Central memory CD4-positive, alpha-beta T cell (primary cell): ENCODE measurements at regions not wholly inside any gene's neighbourhood (a gene's known extent, or its start where the extent isn't known, plus 50 kb on each side); places are given as distances from the start of the nearest gene placed in this dataset.
"Not testable (repeated sequence)": the region's sequence is repeated elsewhere in the genome, so short reads cannot be mapped to it uniquely, and the experiment has no call there.

Experiments
- DNase-seq: peaks from one replicate; pipeline ENCODE4 v3.0.0; 2022

- no peak for DNase-seq
Observed at GRCh38 chr15:70241561-70242320, 144.0 kb upstream of the TLE3 start.

- no peak for DNase-seq
Observed at GRCh38 chr15:70240820-70241430, 143.2 kb upstream of the TLE3 start.

GRCh38 chr15:70240082-70240481, 142.4 kb upstream of the TLE3 start:
- DNase-seq: no peak

GRCh38 chr15:70238917-70239316, 141.2 kb upstream of the TLE3 start:
- DNase-seq: no peak

GRCh38 chr15:70237626-70238025, 139.9 kb upstream of the TLE3 start:
- no peak for DNase-seq

GRCh38 chr15:70236341-70237086, 138.8 kb upstream of the TLE3 start:
- no peak for DNase-seq

GRCh38 chr15:70235347-70235746, 137.6 kb upstream of the TLE3 start:
- no peak for DNase-seq

- peak; percentile 8 for DNase-seq
Observed at GRCh38 chr15:70234256-70234905, 136.7 kb upstream of the TLE3 start.

- no peak for DNase-seq
Observed at GRCh38 chr15:70231484-70231883, 133.8 kb upstream of the TLE3 start.

- DNase-seq: not testable (repeated sequence)
Observed at GRCh38 chr15:70227918-70228317, 130.2 kb upstream of the TLE3 start.

- no peak for DNase-seq
Observed at GRCh38 chr15:70227147-70227546, 129.4 kb upstream of the TLE3 start.

GRCh38 chr15:70226337-70226980, 128.7 kb upstream of the TLE3 start:
- no peak for DNase-seq

GRCh38 chr15:70225416-70225815, 127.7 kb upstream of the TLE3 start:
- DNase-seq: no peak

- no peak for DNase-seq
Observed at GRCh38 chr15:70222606-70223005, 124.9 kb upstream of the TLE3 start.

- no peak for DNase-seq
Observed at GRCh38 chr15:70220490-70221096, 122.9 kb upstream of the TLE3 start.

- no peak for DNase-seq
Observed at GRCh38 chr15:70219966-70220365, 122.2 kb upstream of the TLE3 start.

GRCh38 chr15:70219256-70219895, 121.7 kb upstream of the TLE3 start:
- no peak for DNase-seq

GRCh38 chr15:70217226-70218160, 119.8 kb upstream of the TLE3 start:
- DNase-seq: no peak

GRCh38 chr15:70215951-70216350, 118.2 kb upstream of the TLE3 start:
- DNase-seq: no peak

- DNase-seq: no peak
Observed at GRCh38 chr15:70214941-70215635, 117.4 kb upstream of the TLE3 start.
